Uterus (tissue), 3 donors: ENCODE measurements at regions not wholly inside any gene's neighbourhood (a gene's known extent, or its start where the extent isn't known, plus 50 kb on each side); places are given as distances from the start of the nearest gene placed in this dataset.

ENCODE experiments used
- DNase-seq, 2 donors: peaks; one replicate each; pipeline ENCODE4 v3.0.0-alpha.2; 2019 to 2020
- H3K27ac ChIP-seq, 2 donors: fragments of 200-600 bp; sonication (generic); 1 replicate in 1 of 2; 2 replicates in 1 of 2; pipeline ENCODE4 v1.5.1; 2016 to 2018
- H3K27me3 ChIP-seq, 2 donors: fragments of 200-600 bp; sonication (generic); one replicate each; pipeline ENCODE4 v1.5.1; 2018 to 2019; ENCODE audit warnings: control low read depth in 1 of 2
- H3K36me3 ChIP-seq, 2 donors: fragments of 200-600 bp; sonication (generic); one replicate each; pipeline ENCODE4 v1.5.1; 2019; ENCODE audit warnings: control low read depth in 1 of 2
- H3K4me1 ChIP-seq, 2 donors: fragments of 200-600 bp; sonication (generic); one replicate each; pipeline ENCODE4 v1.5.1; 2018 to 2019; ENCODE audit warnings: control low read depth in 1 of 2
- H3K4me3 ChIP-seq, 2 donors: fragments of 200-600 bp; sonication (generic); 1 replicate in 1 of 2; 2 replicates in 1 of 2; pipeline ENCODE4 v1.5.1; 2018 to 2019; ENCODE audit warnings: mild to moderate bottlenecking in 1 of 2
- H3K9me3 ChIP-seq, 2 donors: fragments of 200-600 bp; sonication (generic); one replicate each; pipeline ENCODE4 v1.5.1; 2019; ENCODE audit warnings: control low read depth in 1 of 2
- CTCF ChIP-seq, 4 experiments: fragments of 200-600 bp in 2 of 4; fragments of 450-650 bp in 2 of 4; sonication (generic) in 2 of 4; IDR thresholded peaks; one replicate each; pipeline ENCODE4 v1.5.1; 2016 to 2019; ENCODE audit warnings: antibody characterized with exemption in 4 of 4, mild to moderate bottlenecking in 2 of 4, moderate library complexity in 1 of 4
- POLR2A ChIP-seq, 2 donors: fragments of 450-650 bp; IDR thresholded peaks; one replicate each; pipeline ENCODE4 v1.6.1; 2016; ENCODE audit warnings: antibody characterized with exemption in 2 of 2, mild to moderate bottlenecking in 1 of 2, moderate library complexity in 1 of 2
- intact Hi-C: fragments of 100-400 bp; cut with DNase I; formaldehyde crosslinking; loops from one replicate; pipeline ENCODE4 v1.15.1; 2023; ENCODE audit warnings: low total_unique reads
- donor health status: DM: yes; HTN: yes; CAD: no.

GRCh38 chr1:195241066-195241465 lies 1367.2 kb downstream of the KCNT2 start:
- DNase-seq: no peak
- Histone ChIP-seq H3K27me3 (no peaks in the 10 kb centered on the region), H3K9me3 (no peaks in the 10 kb centered on the region), H3K4me1 (no peaks in the 10 kb centered on the region), H3K36me3 (no peaks in the 10 kb centered on the region), H3K4me3 (no peak overlapping the region), H3K27ac (no peak overlapping the region)
- intact Hi-C loops: no loop called here
- TF ChIP-seq POLR2A (IDR thresholded peaks at IDR 0.05): no peak
- TF ChIP-seq CTCF (IDR thresholded peaks at IDR 0.05): no peak

GRCh38 chr1:195238313-195238712 lies 1369.9 kb downstream of the KCNT2 start:
- no peak for DNase-seq
- intact Hi-C loops: no loop called here
- Histone ChIP-seq H3K27ac (no peak overlapping the region), H3K4me3 (no peak overlapping the region), H3K27me3 (peaks cover 0 to 3% of the 10 kb centered on the region in 2 donors), H3K4me1 (no peaks in the 10 kb centered on the region), H3K36me3 (no peaks in the 10 kb centered on the region), H3K9me3 (no peaks in the 10 kb centered on the region)
- TF ChIP-seq POLR2A (IDR thresholded peaks at IDR 0.05): no peak
- TF ChIP-seq CTCF (IDR thresholded peaks at IDR 0.05): no peak

GRCh38 chr1:195236991-195237889 lies 1371.0 kb downstream of the KCNT2 start:
- no peak for TF ChIP-seq POLR2A (IDR thresholded peaks at IDR 0.05)
- TF ChIP-seq CTCF (IDR thresholded peaks at IDR 0.05): no peak
- Histone ChIP-seq H3K27ac (no peak overlapping the region), H3K4me1 (no peaks in the 10 kb centered on the region), H3K36me3 (no peaks in the 10 kb centered on the region), H3K9me3 (no peaks in the 10 kb centered on the region), H3K27me3 (peaks cover 0 to 3% of the 10 kb centered on the region in 2 donors), H3K4me3 (no peak overlapping the region)
- no peak for DNase-seq
- intact Hi-C loops: no loop called here

- H3K27ac ChIP-seq: no peak overlapping the region
- TF ChIP-seq POLR2A (IDR thresholded peaks at IDR 0.05) (no peak), CTCF (IDR thresholded peaks at IDR 0.05) (no peak)
- no peak overlapping the region for H3K4me3 ChIP-seq
- H3K36me3 ChIP-seq: no peaks in the 10 kb centered on the region
- H3K27me3 ChIP-seq: no peaks in the 10 kb centered on the region
- intact Hi-C loops: no loop called here
- DNase-seq: no peak
- no peaks in the 10 kb centered on the region for H3K9me3 ChIP-seq
- no peaks in the 10 kb centered on the region for H3K4me1 ChIP-seq
These were observed 1389.6 kb downstream of the KCNT2 start for GRCh38 chr1:195218428-195219212.

- DNase-seq: no peak
- H3K27me3 ChIP-seq: no peaks in the 10 kb centered on the region
These were observed 1406.0 kb downstream of the KCNT2 start for GRCh38 chr1:195202241-195202640.

More at GRCh38 chr1:195202241-195202640, 1406.0 kb downstream of the KCNT2 start:
- intact Hi-C loops: no loop called here
- Histone ChIP-seq H3K4me1 (no peaks in the 10 kb centered on the region), H3K4me3 (no peak overlapping the region), H3K9me3 (no peaks in the 10 kb centered on the region), H3K36me3 (no peaks in the 10 kb centered on the region), H3K27ac (no peak overlapping the region)
- TF ChIP-seq CTCF (IDR thresholded peaks at IDR 0.05) (no peak), POLR2A (IDR thresholded peaks at IDR 0.05) (no peak)
